GM12892 (cell line): ENCODE measurements at regions not wholly inside any gene's neighbourhood (a gene's known extent, or its start where the extent isn't known, plus 50 kb on each side); places are given as distances from the start of the nearest gene placed in this dataset.

ENCODE experiments used
- POLR2A ChIP-seq: IDR thresholded peaks from 2 replicates; pipeline ENCODE4 v1.6.1; 2011; ENCODE audit warnings: low read depth, low read length, control low read depth
- POLR2AphosphoS5 ChIP-seq: IDR thresholded peaks from 2 replicates; pipeline ENCODE4 v1.6.1; 2011; ENCODE audit warnings: low read depth, low read length, control low read depth

DNA sequence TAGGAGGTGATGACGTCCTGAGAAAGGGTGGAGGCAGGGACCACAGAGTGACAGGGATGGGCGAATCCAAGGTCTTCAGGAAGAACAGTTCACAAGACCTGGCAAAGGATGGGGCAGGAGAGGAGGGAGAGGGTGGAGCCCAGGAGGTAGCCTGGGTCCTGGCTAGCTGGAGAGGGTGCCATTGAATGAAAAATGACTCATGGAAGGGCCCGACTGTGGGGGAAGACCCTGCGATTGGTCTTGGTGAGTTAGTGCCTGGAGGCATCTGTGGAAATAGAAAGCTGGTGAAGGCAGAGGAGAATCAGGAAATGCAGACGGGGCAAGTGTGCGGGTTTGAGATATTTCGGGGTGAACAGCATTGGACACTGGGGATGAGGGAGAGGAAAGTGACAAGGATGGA is 60.3 kb upstream of the SLC45A1 start:
- TF ChIP-seq POLR2AphosphoS5 (no peak), POLR2A (no peak)
